Vagina (tissue), 2 donors: ENCODE measurements at regions not wholly inside any gene's neighbourhood (a gene's known extent, or its start where the extent isn't known, plus 50 kb on each side); places are given as distances from the start of the nearest gene placed in this dataset.

Experiments used
- POLR2A ChIP-seq, 2 donors: fragments of 450-650 bp; IDR thresholded peaks; one replicate each; pipeline ENCODE4 v1.6.1; 2017; ENCODE audit warnings: antibody characterized with exemption in 2 of 2, mild to moderate bottlenecking in 2 of 2, moderate library complexity in 2 of 2
- POLR2AphosphoS5 ChIP-seq, 2 donors: sonication (generic); formaldehyde crosslinking; IDR thresholded peaks; one replicate each; pipeline ENCODE4 v1.9.0; 2017; ENCODE audit warnings: antibody characterized with exemption in 2 of 2, mild to moderate bottlenecking in 2 of 2, low read depth in 1 of 2; ENCODE audit not compliant: insufficient read depth in 1 of 2
- TF ChIP-seq, protein P1 (sequence below), 3 experiments: fragments of 450-650 bp in 2 of 3; fragments of 200-600 bp in 1 of 3; sonication (generic) in 1 of 3; IDR thresholded peaks; one replicate each; pipeline ENCODE4 v1.5.1; 2017 to 2019; ENCODE audit warnings: antibody characterized with exemption in 3 of 3, mild to moderate bottlenecking in 2 of 3, moderate library complexity in 2 of 3

DNA sequence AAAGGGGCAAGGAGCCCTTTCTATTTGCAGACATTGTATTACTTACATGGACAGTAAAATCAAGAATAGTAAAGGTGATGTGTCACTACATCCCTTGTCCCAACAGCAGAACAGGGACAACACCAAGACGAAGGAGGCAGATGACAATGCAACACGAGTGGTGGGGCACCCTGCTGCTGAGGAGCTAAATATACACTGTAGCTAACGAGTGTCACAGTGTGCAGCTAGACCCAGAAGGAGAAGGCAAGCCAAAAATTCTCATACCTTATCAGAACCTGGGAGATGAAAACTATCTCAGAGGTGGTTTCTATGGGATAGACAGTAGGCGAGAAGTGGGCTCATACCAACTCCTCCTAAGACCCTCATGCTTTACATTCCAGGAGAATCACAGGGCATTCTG lies 518.4 kb upstream of the LRRTM1 start:
- TF ChIP-seq, protein P1, sequence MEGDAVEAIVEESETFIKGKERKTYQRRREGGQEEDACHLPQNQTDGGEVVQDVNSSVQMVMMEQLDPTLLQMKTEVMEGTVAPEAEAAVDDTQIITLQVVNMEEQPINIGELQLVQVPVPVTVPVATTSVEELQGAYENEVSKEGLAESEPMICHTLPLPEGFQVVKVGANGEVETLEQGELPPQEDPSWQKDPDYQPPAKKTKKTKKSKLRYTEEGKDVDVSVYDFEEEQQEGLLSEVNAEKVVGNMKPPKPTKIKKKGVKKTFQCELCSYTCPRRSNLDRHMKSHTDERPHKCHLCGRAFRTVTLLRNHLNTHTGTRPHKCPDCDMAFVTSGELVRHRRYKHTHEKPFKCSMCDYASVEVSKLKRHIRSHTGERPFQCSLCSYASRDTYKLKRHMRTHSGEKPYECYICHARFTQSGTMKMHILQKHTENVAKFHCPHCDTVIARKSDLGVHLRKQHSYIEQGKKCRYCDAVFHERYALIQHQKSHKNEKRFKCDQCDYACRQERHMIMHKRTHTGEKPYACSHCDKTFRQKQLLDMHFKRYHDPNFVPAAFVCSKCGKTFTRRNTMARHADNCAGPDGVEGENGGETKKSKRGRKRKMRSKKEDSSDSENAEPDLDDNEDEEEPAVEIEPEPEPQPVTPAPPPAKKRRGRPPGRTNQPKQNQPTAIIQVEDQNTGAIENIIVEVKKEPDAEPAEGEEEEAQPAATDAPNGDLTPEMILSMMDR (IDR thresholded peaks at IDR 0.05) = no peak
- TF ChIP-seq POLR2A (IDR thresholded peaks at IDR 0.05) (no peak), POLR2AphosphoS5 (IDR thresholded peaks at IDR 0.05; ENCODE audit: insufficient read depth in 1 of 2, low read depth in 1 of 2) (no peak)
